IPS-18a (cell line): ENCODE measurements at regions not wholly inside any gene's neighbourhood (a gene's known extent, or its start where the extent isn't known, plus 50 kb on each side); places are given as distances from the start of the nearest gene placed in this dataset.
A peak's percentile ranks its signal among the peaks of the same experiment; 100 is the strongest.

Source experiments
- H3K27ac ChIP-seq: one replicate; pipeline ENCODE4 v1.5.1; 2013; ENCODE audit warnings: low read length
- H3K27me3 ChIP-seq: one replicate; pipeline ENCODE4 v1.6.1; 2013; ENCODE audit warnings: mild to moderate bottlenecking, low read length; ENCODE audit not compliant: control insufficient read depth, insufficient read depth
- H3K36me3 ChIP-seq: one replicate; pipeline ENCODE4 v1.6.1; 2013; ENCODE audit warnings: low read depth, low read length; ENCODE audit not compliant: control insufficient read depth
- H3K4me1 ChIP-seq: one replicate; pipeline ENCODE4 v1.6.1; 2013; ENCODE audit warnings: low read depth, low read length; ENCODE audit not compliant: control insufficient read depth
- H3K4me3 ChIP-seq: one replicate; pipeline ENCODE4 v1.5.1; 2013; ENCODE audit warnings: low read length
- H3K9ac ChIP-seq: one replicate; pipeline ENCODE4 v1.6.1; 2013; ENCODE audit warnings: mild to moderate bottlenecking, low read length, moderate library complexity
- H3K9me3 ChIP-seq: one replicate; pipeline ENCODE4 v1.6.1; 2013; ENCODE audit warnings: low read depth, low read length; ENCODE audit not compliant: control insufficient read depth

- no peak overlapping the region for H3K9ac ChIP-seq
- H3K27me3 ChIP-seq, result peaks cover 53% of the 10 kb centered on the region
- H3K9me3 ChIP-seq, result no peaks in the 10 kb centered on the region
- peak overlapping the region; percentile 73 for H3K4me3 ChIP-seq
- H3K36me3 ChIP-seq, result no peaks in the 10 kb centered on the region
- no peak overlapping the region for H3K27ac ChIP-seq
- H3K4me1 ChIP-seq, result peaks cover 4% of the 10 kb centered on the region
Measured at GRCh38 chr1:42034426-42034825, 115.7 kb upstream of the HIVEP3 start.

- Histone ChIP-seq H3K4me1 (peaks cover 4% of the 10 kb centered on the region), H3K9ac (no peak overlapping the region), H3K27me3 (peaks cover 51% of the 10 kb centered on the region), H3K4me3 (no peak overlapping the region), H3K27ac (no peak overlapping the region), H3K36me3 (no peaks in the 10 kb centered on the region), H3K9me3 (no peaks in the 10 kb centered on the region)
Measured at GRCh38 chr1:42033629-42034028, 114.9 kb upstream of the HIVEP3 start.

DNA sequence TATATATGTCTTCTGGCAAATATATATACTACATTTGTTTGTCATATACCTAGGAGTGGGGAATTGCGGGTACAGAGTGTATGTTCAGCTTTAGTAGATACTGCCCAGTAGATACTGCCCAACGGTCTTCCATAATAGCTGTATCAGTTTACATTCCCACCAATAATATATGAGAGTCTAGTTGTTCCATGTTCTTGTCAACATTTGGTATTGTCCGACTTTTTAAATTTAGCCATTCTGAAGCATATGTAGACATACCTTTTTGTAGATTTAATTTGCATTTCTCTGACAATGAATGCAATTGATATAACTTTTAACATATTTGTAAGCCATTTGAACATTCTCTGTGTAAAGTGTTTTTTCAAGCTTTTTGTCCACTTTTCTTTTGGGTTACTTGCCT lies 99.0 kb upstream of the HIVEP3 start:
- H3K4me3 ChIP-seq, result no peak overlapping the region

GRCh38 chr1:42017259-42017658 lies 98.5 kb upstream of the HIVEP3 start:
- Histone ChIP-seq H3K36me3 (no peaks in the 10 kb centered on the region), H3K9ac (no peak overlapping the region), H3K4me3 (no peak overlapping the region), H3K4me1 (no peaks in the 10 kb centered on the region), H3K27me3 (no peaks in the 10 kb centered on the region), H3K9me3 (no peaks in the 10 kb centered on the region), H3K27ac (no peak overlapping the region)

More for the DNA sequence above, 99.0 kb upstream of the HIVEP3 start:
- no peaks in the 10 kb centered on the region for H3K27me3 ChIP-seq
- no peaks in the 10 kb centered on the region for H3K4me1 ChIP-seq
- no peaks in the 10 kb centered on the region for H3K9me3 ChIP-seq
- H3K27ac ChIP-seq, result no peak overlapping the region
- H3K36me3 ChIP-seq, result no peaks in the 10 kb centered on the region
- no peak overlapping the region for H3K9ac ChIP-seq

GRCh38 chr1:42014823-42015222 lies 96.1 kb upstream of the HIVEP3 start:
- H3K27me3 ChIP-seq, result no peaks in the 10 kb centered on the region
- no peaks in the 10 kb centered on the region for H3K4me1 ChIP-seq
- H3K4me3 ChIP-seq, result no peak overlapping the region
- H3K27ac ChIP-seq, result no peak overlapping the region
- H3K9me3 ChIP-seq, result no peaks in the 10 kb centered on the region
- H3K9ac ChIP-seq, result no peak overlapping the region
- no peaks in the 10 kb centered on the region for H3K36me3 ChIP-seq

GRCh38 chr1:42013881-42014470 lies 95.3 kb upstream of the HIVEP3 start:
- no peak overlapping the region for H3K4me3 ChIP-seq
- no peak overlapping the region for H3K9ac ChIP-seq
- no peak overlapping the region for H3K27ac ChIP-seq
- H3K4me1 ChIP-seq, result no peaks in the 10 kb centered on the region
- no peaks in the 10 kb centered on the region for H3K9me3 ChIP-seq
- no peaks in the 10 kb centered on the region for H3K36me3 ChIP-seq
- H3K27me3 ChIP-seq, result no peaks in the 10 kb centered on the region

DNA sequence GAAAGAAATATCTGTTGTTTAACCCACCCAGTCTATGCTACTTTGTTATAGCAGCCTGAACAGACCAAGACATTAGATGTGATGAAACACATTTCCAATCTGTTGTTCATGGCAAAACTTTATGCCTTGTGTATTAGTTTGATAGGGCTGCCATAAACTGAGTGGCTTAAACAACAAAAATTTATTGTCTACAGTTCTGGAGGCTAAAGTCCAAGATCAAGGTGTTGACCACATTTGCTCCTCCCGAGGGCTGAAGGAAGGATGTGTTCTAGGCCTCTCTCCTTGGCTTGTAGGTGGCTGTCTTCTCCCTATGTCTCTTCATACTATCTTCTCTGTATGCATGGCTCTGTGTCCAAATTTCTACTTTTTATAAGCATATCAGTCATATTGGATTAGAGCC lies 94.1 kb upstream of the HIVEP3 start:
- no peak overlapping the region for H3K27ac ChIP-seq
- H3K4me3 ChIP-seq, result no peak overlapping the region
- H3K9me3 ChIP-seq, result no peaks in the 10 kb centered on the region
- no peaks in the 10 kb centered on the region for H3K36me3 ChIP-seq
- H3K4me1 ChIP-seq, result no peaks in the 10 kb centered on the region
- H3K9ac ChIP-seq, result no peak overlapping the region
- no peaks in the 10 kb centered on the region for H3K27me3 ChIP-seq

- Histone ChIP-seq H3K4me3 (no peak overlapping the region), H3K4me1 (no peaks in the 10 kb centered on the region), H3K9ac (no peak overlapping the region), H3K27me3 (no peaks in the 10 kb centered on the region), H3K9me3 (no peaks in the 10 kb centered on the region), H3K36me3 (no peaks in the 10 kb centered on the region), H3K27ac (no peak overlapping the region)
Measured at GRCh38 chr1:42010381-42010780, 91.7 kb upstream of the HIVEP3 start.

GRCh38 chr1:42008264-42008663 lies 89.5 kb upstream of the HIVEP3 start:
- Histone ChIP-seq H3K9me3 (no peaks in the 10 kb centered on the region), H3K36me3 (no peaks in the 10 kb centered on the region), H3K4me1 (no peaks in the 10 kb centered on the region), H3K9ac (no peak overlapping the region), H3K27me3 (no peaks in the 10 kb centered on the region), H3K4me3 (no peak overlapping the region), H3K27ac (no peak overlapping the region)

GRCh38 chr1:42006836-42007235 lies 88.1 kb upstream of the HIVEP3 start:
- no peaks in the 10 kb centered on the region for H3K27me3 ChIP-seq
- H3K4me1 ChIP-seq, result no peaks in the 10 kb centered on the region
- no peak overlapping the region for H3K9ac ChIP-seq
- H3K36me3 ChIP-seq, result no peaks in the 10 kb centered on the region
- H3K27ac ChIP-seq, result no peak overlapping the region
- no peaks in the 10 kb centered on the region for H3K9me3 ChIP-seq
- no peak overlapping the region for H3K4me3 ChIP-seq

DNA sequence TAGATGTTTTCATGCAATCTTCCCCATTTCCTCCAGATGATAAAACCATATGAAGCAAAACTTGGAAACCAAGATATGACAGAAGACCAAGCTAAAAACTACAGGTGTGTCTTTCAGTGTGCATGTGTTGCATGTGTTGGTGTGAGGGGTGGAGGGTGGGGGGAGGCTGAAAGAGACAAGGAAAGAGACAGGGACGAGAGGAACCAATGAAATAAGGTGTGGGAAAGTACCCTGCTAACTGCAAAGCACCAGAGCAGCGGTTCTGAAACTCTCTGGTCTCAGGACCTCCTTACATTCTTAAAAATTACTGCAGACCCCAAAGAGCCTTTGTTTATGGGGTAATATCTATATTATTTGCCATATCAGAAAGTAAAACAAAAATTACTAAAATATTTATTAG lies 87.4 kb upstream of the HIVEP3 start:
- Histone ChIP-seq H3K4me1 (no peaks in the 10 kb centered on the region), H3K27ac (no peak overlapping the region), H3K4me3 (no peak overlapping the region), H3K36me3 (no peaks in the 10 kb centered on the region), H3K9me3 (no peaks in the 10 kb centered on the region), H3K9ac (no peak overlapping the region), H3K27me3 (no peaks in the 10 kb centered on the region)

- Histone ChIP-seq H3K4me1 (no peaks in the 10 kb centered on the region), H3K36me3 (no peaks in the 10 kb centered on the region), H3K4me3 (no peak overlapping the region), H3K9me3 (no peaks in the 10 kb centered on the region), H3K27ac (no peak overlapping the region), H3K9ac (no peak overlapping the region), H3K27me3 (no peaks in the 10 kb centered on the region)
Measured at GRCh38 chr1:42005530-42005929, 86.8 kb upstream of the HIVEP3 start.
